Smooth muscle cell (in vitro differentiated cells): ENCODE measurements at regions not wholly inside any gene's neighbourhood (a gene's known extent, or its start where the extent isn't known, plus 50 kb on each side); places are given as distances from the start of the nearest gene placed in this dataset. TPM values are rescaled to one million over a fixed set of nuclear protein-coding genes. Genes with fewer than 3 reads are reported as not detected.

Experiments
- small RNA-seq: library from RNA; depleted of rRNA; stranded (forward); fragments of <200 nt; gene quantifications from one replicate; pipeline ENCODE3, GENCODE V24; 2014

Small RNA genes lying in the stretch of these regions (small RNA-seq; reads per million reads assigned to genes)
- gene RNA5SP353 (0.08 reads per million), gene RNU6-590P (not detected)
